LNCaP clone FGC (cell line): ENCODE measurements at regions not wholly inside any gene's neighbourhood (a gene's known extent, or its start where the extent isn't known, plus 50 kb on each side); places are given as distances from the start of the nearest gene placed in this dataset.

Experiments used
- DNase-seq: peaks from one replicate; pipeline ENCODE4 v3.0.0-alpha.2; 2011; ENCODE audit warnings: low read depth
- H3K4me3 ChIP-seq: 2 replicates; pipeline ENCODE4 v1.5.1; 2011; ENCODE audit warnings: mild to moderate bottlenecking, low read depth, low read length, control low read depth
- TF ChIP-seq, protein P1 (sequence below): IDR thresholded peaks from 2 replicates; pipeline ENCODE4 v1.5.1; 2012; ENCODE audit warnings: mild to moderate bottlenecking; ENCODE audit not compliant: control insufficient read depth, insufficient read depth; ENCODE audit errors: extremely low read depth

DNA sequence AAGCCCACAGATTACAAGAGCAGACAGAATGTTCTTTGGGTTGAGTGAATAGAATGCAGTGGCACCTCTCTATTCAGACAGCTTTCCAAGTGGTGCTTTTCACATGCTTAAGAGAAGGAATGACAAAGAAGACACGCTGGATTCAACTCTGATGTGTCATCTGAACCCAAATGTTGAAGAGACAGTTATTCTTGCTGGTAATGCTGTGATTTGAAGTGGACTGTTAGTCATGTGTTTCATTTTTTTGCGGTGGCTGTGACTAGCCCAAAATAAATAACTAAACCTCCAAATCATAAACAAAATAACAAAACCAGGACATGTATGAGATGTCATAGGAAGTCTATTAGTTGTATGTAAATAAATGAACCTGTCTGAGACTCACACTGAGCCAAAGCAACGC, 391.8 kb upstream of the PRICKLE1 start:
- TF ChIP-seq, protein P1, sequence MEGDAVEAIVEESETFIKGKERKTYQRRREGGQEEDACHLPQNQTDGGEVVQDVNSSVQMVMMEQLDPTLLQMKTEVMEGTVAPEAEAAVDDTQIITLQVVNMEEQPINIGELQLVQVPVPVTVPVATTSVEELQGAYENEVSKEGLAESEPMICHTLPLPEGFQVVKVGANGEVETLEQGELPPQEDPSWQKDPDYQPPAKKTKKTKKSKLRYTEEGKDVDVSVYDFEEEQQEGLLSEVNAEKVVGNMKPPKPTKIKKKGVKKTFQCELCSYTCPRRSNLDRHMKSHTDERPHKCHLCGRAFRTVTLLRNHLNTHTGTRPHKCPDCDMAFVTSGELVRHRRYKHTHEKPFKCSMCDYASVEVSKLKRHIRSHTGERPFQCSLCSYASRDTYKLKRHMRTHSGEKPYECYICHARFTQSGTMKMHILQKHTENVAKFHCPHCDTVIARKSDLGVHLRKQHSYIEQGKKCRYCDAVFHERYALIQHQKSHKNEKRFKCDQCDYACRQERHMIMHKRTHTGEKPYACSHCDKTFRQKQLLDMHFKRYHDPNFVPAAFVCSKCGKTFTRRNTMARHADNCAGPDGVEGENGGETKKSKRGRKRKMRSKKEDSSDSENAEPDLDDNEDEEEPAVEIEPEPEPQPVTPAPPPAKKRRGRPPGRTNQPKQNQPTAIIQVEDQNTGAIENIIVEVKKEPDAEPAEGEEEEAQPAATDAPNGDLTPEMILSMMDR = no peak
- DNase-seq = no peak
- H3K4me3 ChIP-seq = no peak overlapping the region

DNA sequence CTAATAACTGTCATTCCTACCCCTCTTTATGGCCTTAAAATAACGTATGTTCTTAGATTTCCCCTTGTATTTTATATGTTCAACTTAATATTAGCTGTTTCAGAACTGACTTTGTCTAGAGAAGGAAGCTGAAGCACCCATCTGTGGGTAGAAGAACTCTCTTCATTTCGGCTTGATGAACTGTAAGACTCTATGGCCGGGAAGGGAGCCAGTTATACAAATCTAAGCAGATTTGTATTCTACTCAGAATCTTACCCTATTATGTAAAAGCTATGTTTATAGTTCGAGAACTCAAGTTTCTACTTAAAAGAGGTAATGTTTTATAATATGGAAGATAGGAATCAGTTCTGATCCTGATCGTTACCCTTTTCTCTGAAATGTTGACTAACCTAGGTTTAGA, 390.9 kb upstream of the PRICKLE1 start:
- TF ChIP-seq, protein P1 = no peak
- DNase-seq = no peak
- H3K4me3 ChIP-seq = no peak overlapping the region

DNA sequence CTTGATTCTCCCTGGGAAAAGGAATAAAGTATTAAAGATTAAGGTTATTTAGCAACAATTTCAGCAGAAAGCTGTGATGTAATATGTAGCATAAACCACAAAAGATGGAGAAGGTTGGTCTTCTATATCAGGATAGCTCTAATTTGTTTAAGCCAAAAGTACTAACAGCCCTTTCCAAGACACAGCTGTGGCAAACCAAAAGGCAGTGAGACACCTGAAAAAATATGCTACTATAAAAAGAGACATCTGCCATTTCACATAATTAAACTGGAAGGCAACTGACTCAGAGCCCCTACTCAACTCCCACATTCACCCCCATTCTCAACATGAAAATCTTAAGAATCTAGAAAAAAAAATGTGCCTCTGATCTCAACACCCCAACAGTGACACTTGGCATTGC, 390.2 kb upstream of the PRICKLE1 start:
- H3K4me3 ChIP-seq = no peak overlapping the region
- TF ChIP-seq, protein P1 = no peak
- DNase-seq = no peak

DNA sequence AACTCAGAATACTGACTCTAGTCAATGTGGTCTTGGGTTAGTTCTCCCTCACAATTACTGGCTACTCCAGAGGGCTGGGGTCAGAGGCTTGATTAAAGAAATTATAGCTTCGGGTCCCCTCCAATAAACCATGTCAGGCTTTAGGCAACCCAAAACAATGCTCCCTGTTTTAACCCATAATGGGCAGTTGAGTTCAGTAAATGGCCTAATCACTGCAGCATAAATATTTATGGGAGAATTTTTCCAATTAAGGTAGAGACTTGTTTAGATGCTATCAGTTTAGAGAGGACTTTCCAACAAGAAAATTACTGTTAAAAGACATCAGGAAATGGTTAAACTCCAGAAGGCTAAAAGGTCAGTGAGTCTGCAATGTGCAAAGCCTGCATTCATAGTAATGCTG, 389.2 kb upstream of the PRICKLE1 start:
- DNase-seq = no peak
- TF ChIP-seq, protein P1 = no peak
- no peak overlapping the region for H3K4me3 ChIP-seq

DNA sequence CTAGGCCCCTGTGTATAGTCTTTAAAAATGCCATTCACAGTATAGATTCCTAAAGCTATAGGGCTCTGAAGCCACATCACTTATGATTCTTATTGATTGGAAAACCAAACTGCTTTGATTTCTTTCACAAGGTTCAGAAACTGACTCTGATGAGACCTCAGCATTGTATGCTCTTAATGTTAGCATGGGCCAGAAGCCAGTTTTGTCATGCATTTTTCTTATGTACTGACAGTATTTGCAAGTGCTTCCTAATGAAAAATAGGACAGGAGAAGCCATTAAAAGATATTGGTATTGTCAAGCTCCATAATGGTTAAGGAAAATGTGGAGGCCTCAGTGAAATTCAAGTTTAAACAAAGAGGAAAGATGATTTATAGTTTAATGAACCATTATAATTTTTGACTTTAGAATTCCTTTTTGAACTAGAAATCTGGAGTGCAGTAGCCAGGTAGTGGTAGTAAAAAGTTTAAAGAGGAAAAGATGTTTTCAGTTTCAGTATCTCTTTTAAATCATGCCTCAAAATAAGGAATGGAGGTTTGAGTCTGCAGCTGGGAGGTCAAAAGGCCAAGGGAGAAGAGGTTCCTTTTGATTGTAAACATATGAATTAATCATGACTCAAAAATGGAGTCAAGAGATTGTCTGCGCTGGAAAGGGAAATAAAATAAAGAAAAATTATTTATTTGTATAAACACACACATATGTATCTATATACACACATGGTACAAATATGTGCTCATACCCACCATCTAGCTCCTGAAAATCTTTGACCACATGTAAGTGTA, 388.1 kb upstream of the PRICKLE1 start:
- DNase-seq = no peak
- no peak overlapping the region for H3K4me3 ChIP-seq
- TF ChIP-seq, protein P1 = no peak

DNA sequence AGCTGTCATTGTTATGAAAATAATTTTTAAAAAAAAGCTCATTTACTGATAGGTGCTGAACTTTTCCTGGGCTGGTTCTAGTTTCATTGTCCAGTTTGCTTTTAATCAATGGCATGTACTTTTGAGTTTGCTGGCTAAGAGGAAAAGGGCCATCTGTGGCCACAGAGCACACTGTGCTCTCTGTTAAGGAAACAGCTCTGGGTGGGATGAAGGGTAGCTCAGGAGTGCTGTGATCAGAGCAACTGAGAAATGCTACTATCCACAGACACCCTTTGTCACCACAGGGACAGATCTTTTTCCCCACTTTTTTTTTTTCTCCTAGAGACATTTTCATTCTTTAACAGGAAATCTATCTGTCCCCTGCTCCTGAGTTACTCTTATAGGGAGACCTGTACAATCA, 387.1 kb upstream of the PRICKLE1 start:
- no peak for DNase-seq
- TF ChIP-seq, protein P1 = no peak
- H3K4me3 ChIP-seq = no peak overlapping the region

DNA sequence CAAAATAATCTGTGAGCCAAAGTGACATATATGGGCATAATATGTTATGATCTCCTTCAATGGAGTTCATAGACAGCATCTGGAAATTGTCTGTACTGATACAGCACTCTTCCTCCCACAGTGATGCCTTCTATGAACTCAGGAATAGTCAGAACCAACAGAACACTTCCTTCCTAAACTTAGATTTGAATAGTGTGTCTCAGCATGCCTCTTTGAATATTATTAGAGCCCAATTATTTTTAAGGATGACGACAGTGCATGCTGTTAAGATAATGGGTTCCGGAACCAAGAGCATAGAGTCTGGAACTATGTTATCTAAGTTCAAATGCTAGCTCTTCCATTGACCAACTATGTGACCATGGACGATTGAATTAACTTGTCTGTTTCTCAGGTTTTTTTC, 386.6 kb upstream of the PRICKLE1 start:
- no peak overlapping the region for H3K4me3 ChIP-seq
- TF ChIP-seq, protein P1 = no peak
- no peak for DNase-seq
